A673 (cell line): ENCODE measurements at regions not wholly inside any gene's neighbourhood (a gene's known extent, or its start where the extent isn't known, plus 50 kb on each side); places are given as distances from the start of the nearest gene placed in this dataset.

ENCODE experiments used
- BruUV-seq: library from RNA; stranded (reverse); fragments of 400-500 nt; replicated peaks from 2 replicates; lab custom pipeline; 2021; lab: Mats Ljungman, UMichigan
- CTCF ChIA-PET: fragments of 300-600 bp; sonication (Branson Sonifier 250); formaldehyde crosslinking; loops from one replicate; lab custom pipeline; 2022; ENCODE audit warnings: antibody characterized with exemption; lab: Charles Lee
- POLR2A ChIA-PET: fragments of 300-600 bp; sonication (Branson Sonifier 250); formaldehyde crosslinking; loops from one replicate; lab custom pipeline; 2022; ENCODE audit warnings: antibody characterized with exemption; ENCODE audit not compliant: low non-redundant PET; lab: Charles Lee
- DNase-seq: peaks from one replicate; pipeline ENCODE4 v3.0.0-alpha.2; 2015; ENCODE audit warnings: low spot score
- H3K27ac ChIP-seq: fragments of 200-600 bp; sonication (generic); 2 replicates; pipeline ENCODE4 v1.5.1; 2016; ENCODE audit warnings: mixed run types, low read depth, mild to moderate bottlenecking, mixed read lengths, antibody characterized with exemption, low read length; ENCODE audit not compliant: poor library complexity, severe bottlenecking
- H3K27me3 ChIP-seq: fragments of 200-600 bp; sonication (generic); replicated peaks from 2 replicates; pipeline ENCODE4 v1.6.1; 2017; ENCODE audit warnings: mixed run types, low read depth, mild to moderate bottlenecking, mixed read lengths, antibody characterized with exemption, low read length; ENCODE audit not compliant: insufficient read depth, poor library complexity
- H3K36me3 ChIP-seq: fragments of 200-600 bp; sonication (generic); 2 replicates; pipeline ENCODE4 v1.6.1; 2016; ENCODE audit warnings: mixed run types, mild to moderate bottlenecking, mixed read lengths, antibody characterized with exemption, low read length; ENCODE audit not compliant: insufficient read depth, poor library complexity, severe bottlenecking
- H3K4me1 ChIP-seq: fragments of 200-600 bp; sonication (generic); 2 replicates; pipeline ENCODE4 v1.6.1; 2017; ENCODE audit warnings: mixed run types, mild to moderate bottlenecking, mixed read lengths, antibody characterized with exemption, low read length; ENCODE audit not compliant: insufficient read depth, poor library complexity, severe bottlenecking
- H3K4me3 ChIP-seq: fragments of 200-600 bp; sonication (generic); 2 replicates; pipeline ENCODE4 v1.5.1; 2016; ENCODE audit warnings: low read depth, mixed run types, mild to moderate bottlenecking, mixed read lengths, low read length; ENCODE audit not compliant: poor library complexity, severe bottlenecking
- H3K9me3 ChIP-seq: fragments of 200-600 bp; sonication (generic); 2 replicates; pipeline ENCODE4 v1.6.1; 2016; ENCODE audit warnings: mixed run types, low read depth, mild to moderate bottlenecking, mixed read lengths, antibody characterized with exemption, low read length; ENCODE audit not compliant: poor library complexity, severe bottlenecking
- EZH2 ChIP-seq: fragments of 200-600 bp; sonication (generic); IDR thresholded peaks from 2 replicates; pipeline ENCODE4 v1.6.1; 2017; ENCODE audit warnings: borderline replicate concordance, low read depth, mild to moderate bottlenecking, mixed read lengths, antibody characterized with exemption, low read length; ENCODE audit not compliant: poor library complexity, severe bottlenecking
- intact Hi-C: fragments of 100-400 bp; cut with micrococcal nuclease; formaldehyde crosslinking; loops from one replicate; pipeline ENCODE4 v1.10.0; 2022; ENCODE audit not compliant: unreplicated experiment
- TF ChIP-seq, protein P1 (sequence below): fragments of 300-800, 200-600 bp; sonication (generic); conservative IDR thresholded peaks from 2 replicates; pipeline ENCODE4 v1.5.1; 2017; ENCODE audit warnings: low read depth, mild to moderate bottlenecking, antibody characterized with exemption, low read length, moderate library complexity, mixed read lengths

DNA sequence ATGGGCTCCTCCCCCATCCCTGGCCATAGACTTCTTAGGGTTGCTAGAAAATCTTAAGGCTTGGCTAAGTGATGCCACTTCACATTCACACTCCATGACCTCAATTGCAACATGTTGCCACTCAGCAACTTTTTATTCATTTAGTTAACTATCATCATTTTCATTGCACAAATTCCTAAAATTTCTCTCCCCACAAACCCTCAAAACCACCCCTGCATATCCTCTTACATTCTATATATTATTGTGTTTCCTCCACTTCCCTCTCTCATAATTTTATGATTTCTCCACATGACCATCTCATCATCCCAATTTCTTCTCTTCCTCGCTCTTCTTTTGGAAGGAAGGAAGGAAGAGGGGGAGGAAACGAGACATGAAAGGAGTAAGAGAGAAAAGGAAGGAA is 436.0 kb downstream of the HACE1 start:
- ChIA-PET POLR2A (no interaction called here), CTCF (no interaction called here)
- no peaks in the 10 kb centered on the region for H3K27me3 ChIP-seq
- H3K9me3 ChIP-seq: peaks cover 3% of the 10 kb centered on the region
- no TSS peak for BruUV-seq
- no peak overlapping the region for H3K4me3 ChIP-seq
- peak; percentile 45 for DNase-seq
- intact Hi-C loops: loop anchor here (10.0 kb wide), 1 partner anchor 529 kb away; no protein-coding TSS in a partner anchor
- no peaks in the 10 kb centered on the region for H3K36me3 ChIP-seq
- H3K27ac ChIP-seq: peak overlapping the region; percentile 22
- no peak for TF ChIP-seq EZH2
- TF ChIP-seq, protein P1, sequence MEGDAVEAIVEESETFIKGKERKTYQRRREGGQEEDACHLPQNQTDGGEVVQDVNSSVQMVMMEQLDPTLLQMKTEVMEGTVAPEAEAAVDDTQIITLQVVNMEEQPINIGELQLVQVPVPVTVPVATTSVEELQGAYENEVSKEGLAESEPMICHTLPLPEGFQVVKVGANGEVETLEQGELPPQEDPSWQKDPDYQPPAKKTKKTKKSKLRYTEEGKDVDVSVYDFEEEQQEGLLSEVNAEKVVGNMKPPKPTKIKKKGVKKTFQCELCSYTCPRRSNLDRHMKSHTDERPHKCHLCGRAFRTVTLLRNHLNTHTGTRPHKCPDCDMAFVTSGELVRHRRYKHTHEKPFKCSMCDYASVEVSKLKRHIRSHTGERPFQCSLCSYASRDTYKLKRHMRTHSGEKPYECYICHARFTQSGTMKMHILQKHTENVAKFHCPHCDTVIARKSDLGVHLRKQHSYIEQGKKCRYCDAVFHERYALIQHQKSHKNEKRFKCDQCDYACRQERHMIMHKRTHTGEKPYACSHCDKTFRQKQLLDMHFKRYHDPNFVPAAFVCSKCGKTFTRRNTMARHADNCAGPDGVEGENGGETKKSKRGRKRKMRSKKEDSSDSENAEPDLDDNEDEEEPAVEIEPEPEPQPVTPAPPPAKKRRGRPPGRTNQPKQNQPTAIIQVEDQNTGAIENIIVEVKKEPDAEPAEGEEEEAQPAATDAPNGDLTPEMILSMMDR: no peak
- H3K4me1 ChIP-seq: peaks cover 25% of the 10 kb centered on the region

- BruUV-seq: no TSS peak
- TF ChIP-seq, protein P1: no peak
- TF ChIP-seq EZH2: no peak
- Histone ChIP-seq H3K27me3 (no peaks in the 10 kb centered on the region), H3K36me3 (no peaks in the 10 kb centered on the region), H3K27ac (peak overlapping the region; percentile 48), H3K4me1 (peaks cover 25% of the 10 kb centered on the region), H3K9me3 (peaks cover under 1% of the 10 kb centered on the region), H3K4me3 (no peak overlapping the region)
- CTCF ChIA-PET: no interaction called here
- POLR2A ChIA-PET: no interaction called here
- intact Hi-C loops: loop anchor here (10.0 kb wide), 1 partner anchor 527 kb away; no protein-coding TSS in a partner anchor
- peak; percentile 80 for DNase-seq
Measured at GRCh38 chr6:104421650-104422049, 438.1 kb downstream of the HACE1 start.

- Histone ChIP-seq H3K27ac (no peak overlapping the region), H3K27me3 (no peaks in the 10 kb centered on the region), H3K4me3 (no peak overlapping the region), H3K36me3 (no peaks in the 10 kb centered on the region), H3K4me1 (peaks cover 25% of the 10 kb centered on the region), H3K9me3 (no peaks in the 10 kb centered on the region)
- POLR2A ChIA-PET: no interaction called here
- intact Hi-C loops: no loop called here
- no peak for DNase-seq
- TF ChIP-seq, protein P1: no peak
- no peak for TF ChIP-seq EZH2
- no TSS peak for BruUV-seq
- CTCF ChIA-PET: no interaction called here
Measured at GRCh38 chr6:104418839-104419238, 440.9 kb downstream of the HACE1 start.
